ENCODE measurements at regions not wholly inside any gene's neighbourhood (a gene's known extent, or its start where the extent isn't known, plus 50 kb on each side); places are given as distances from the start of the nearest gene placed in this dataset.

- H3K4me1 ChIP-seq (replicated peaks; ENCODE audit: insufficient read depth) = peaks cover 30% of the 10 kb centered on the region
Measured at GRCh38 chr6:118391086-118391485, 157.0 kb upstream of the PLN start.

GRCh38 chr6:118394106-118394505 lies 154.0 kb upstream of the PLN start:
- Histone ChIP-seq H3K27me3 (ENCODE audit: insufficient read depth, low read depth) (no peaks in the 10 kb centered on the region), H3K4me2 (no peak overlapping the region), H3K27ac (no peak overlapping the region), H4K20me1 (ENCODE audit: insufficient read depth) (no peaks in the 10 kb centered on the region), H3K4me3 (no peak overlapping the region), H3K79me2 (ENCODE audit: low read depth) (no peaks in the 10 kb centered on the region), H3K9me3 (ENCODE audit: insufficient read depth, low read depth) (0 out of 2 replicates have a peak, but pooled peaks cover 5% of the 10 kb centered on the region), H3F3A (ENCODE audit: insufficient read depth, low read depth) (no peaks in the 10 kb centered on the region), H2AFZ (no peak overlapping the region), H3K9me2 (ENCODE audit: insufficient read depth) (no peaks in the 10 kb centered on the region), H3K36me3 (ENCODE audit: low read depth) (no peaks in the 10 kb centered on the region), H3K4me1 (replicated peaks; ENCODE audit: insufficient read depth) (peaks cover 11% of the 10 kb centered on the region)
- ChIA-PET POLR2A (ENCODE audit: unreplicated experiment) (no interaction called here), CTCF (no interaction called here)
- peak in 1 of 2 experiments; percentile 58 for DNase-seq
- intact Hi-C loops (cut with micrococcal nuclease; ENCODE audit: unreplicated experiment) = no loop called here
- no TSS peak for BruUV-seq (replicated peaks)
- no peak for TF ChIP-seq EZH2 (IDR thresholded peaks at IDR 0.05; ENCODE audit: low read depth)
- no peak for TF ChIP-seq CTCF (conservative IDR thresholded peaks at IDR 0.05)

More at GRCh38 chr6:118391086-118391485, 157.0 kb upstream of the PLN start:
- H3K4me3 ChIP-seq = no peak overlapping the region
- H3K4me2 ChIP-seq = no peak overlapping the region
- H3K79me2 ChIP-seq (ENCODE audit: low read depth) = no peaks in the 10 kb centered on the region
- H3F3A ChIP-seq (ENCODE audit: insufficient read depth, low read depth) = peaks cover 16% of the 10 kb centered on the region; the same call in 1 of the 2 replicates
- ChIA-PET CTCF (interaction anchor here (0.6 kb wide), 1 partner anchor 81 kb away, joined by 3 read pairs; no protein-coding TSS in a partner anchor), POLR2A (ENCODE audit: unreplicated experiment) (no interaction called here)
- TF ChIP-seq CTCF (conservative IDR thresholded peaks at IDR 0.05) (no peak), EZH2 (IDR thresholded peaks at IDR 0.05; ENCODE audit: low read depth) (no peak)
- H3K36me3 ChIP-seq (ENCODE audit: low read depth) = no peaks in the 10 kb centered on the region
- peaks cover 13% of the 10 kb centered on the region for H3K9me3 ChIP-seq (ENCODE audit: insufficient read depth, low read depth)
- H3K27me3 ChIP-seq (ENCODE audit: insufficient read depth, low read depth) = no peaks in the 10 kb centered on the region
- no peaks in the 10 kb centered on the region for H3K9me2 ChIP-seq (ENCODE audit: insufficient read depth)
- BruUV-seq (replicated peaks) = no TSS peak
- intact Hi-C loops (cut with micrococcal nuclease; ENCODE audit: unreplicated experiment) = no loop called here
- DNase-seq = no peak
- no peak overlapping the region for H2AFZ ChIP-seq
- no peaks in the 10 kb centered on the region for H4K20me1 ChIP-seq (ENCODE audit: insufficient read depth)
- H3K27ac ChIP-seq = no peak overlapping the region

GRCh38 chr6:118396969-118397368 lies 151.1 kb upstream of the PLN start:
- TF ChIP-seq CTCF (conservative IDR thresholded peaks at IDR 0.05) (no peak), EZH2 (IDR thresholded peaks at IDR 0.05; ENCODE audit: low read depth) (no peak)
- H3K4me1 ChIP-seq (replicated peaks; ENCODE audit: insufficient read depth) = 0 out of 2 replicates have a peak, but pooled peaks cover 9% of the 10 kb centered on the region
- H3K4me3 ChIP-seq = no peak overlapping the region
- H3K27ac ChIP-seq = no peak overlapping the region
- H3F3A ChIP-seq (ENCODE audit: insufficient read depth, low read depth) = no peaks in the 10 kb centered on the region
- no TSS peak for BruUV-seq (replicated peaks)
- H3K36me3 ChIP-seq (ENCODE audit: low read depth) = no peaks in the 10 kb centered on the region
- no peak overlapping the region for H2AFZ ChIP-seq
- no peaks in the 10 kb centered on the region for H3K9me2 ChIP-seq (ENCODE audit: insufficient read depth)
- ChIA-PET CTCF (interaction anchor here (0.6 kb wide), 1 partner anchor 406 kb away, joined by 5 read pairs; no protein-coding TSS in a partner anchor), POLR2A (ENCODE audit: unreplicated experiment) (no interaction called here)
- 0 out of 2 replicates have a peak, but pooled peaks cover 5% of the 10 kb centered on the region for H3K9me3 ChIP-seq (ENCODE audit: insufficient read depth, low read depth)
- H3K27me3 ChIP-seq (ENCODE audit: insufficient read depth, low read depth) = no peaks in the 10 kb centered on the region
- no peak for DNase-seq
- H3K4me2 ChIP-seq = no peak overlapping the region
- no peaks in the 10 kb centered on the region for H3K79me2 ChIP-seq (ENCODE audit: low read depth)
- H4K20me1 ChIP-seq (ENCODE audit: insufficient read depth) = no peaks in the 10 kb centered on the region
- intact Hi-C loops (cut with micrococcal nuclease; ENCODE audit: unreplicated experiment) = no loop called here

All from PC-9 (cell line).